ENCODE measurements at regions not wholly inside any gene's neighbourhood (a gene's known extent, or its start where the extent isn't known, plus 50 kb on each side); places are given as distances from the start of the nearest gene placed in this dataset.

GRCh38 chr13:73929287-73929932, 204.8 kb downstream of the KLF12 start:
- TF ChIP-seq EZH2 (IDR thresholded peaks at IDR 0.05; ENCODE audit: low read length, unreplicated experiment) (no peak), CTCF (conservative IDR thresholded peaks at IDR 0.05; ENCODE audit: low read depth, low read length) (no peak)

Measured in PC-3 (cell line).